ENCODE measurements at regions not wholly inside any gene's neighbourhood (a gene's known extent, or its start where the extent isn't known, plus 50 kb on each side); places are given as distances from the start of the nearest gene placed in this dataset.

DNA sequence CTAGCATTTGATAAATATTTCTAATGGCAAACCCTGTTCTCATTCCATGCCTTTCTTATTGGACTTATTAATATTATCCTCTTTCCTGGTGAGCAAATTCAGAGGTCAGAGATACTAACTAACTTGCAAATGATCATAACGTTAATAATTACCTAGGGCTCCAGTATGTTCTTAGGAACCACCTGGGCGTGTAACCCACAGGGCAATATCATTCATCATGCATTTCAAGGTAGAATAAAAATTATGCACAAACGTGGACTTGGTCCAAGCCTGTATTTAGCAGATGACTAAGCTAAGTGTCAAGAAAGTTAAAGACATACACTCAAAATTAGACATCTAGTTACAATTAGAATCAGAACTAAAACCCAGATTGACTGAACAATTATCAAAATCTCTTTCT, 850.1 kb downstream of the TRIML1 start:
- H4K20me1 ChIP-seq (ENCODE audit: insufficient read depth) = no peaks in the 10 kb centered on the region
- RAD21 ChIA-PET (ENCODE audit: low non-redundant PET in 1 of 2, low total read pairs in 2 of 2, uncharacterized antibody in 2 of 2, unreplicated experiment in 2 of 2) = no interaction called here
- no peaks in the 10 kb centered on the region for H3K36me3 ChIP-seq (ENCODE audit: control insufficient read depth in 1 of 2, insufficient read depth in 2 of 2, low read length in 2 of 2)
- no TSS peak for BruUV-seq (replicated peaks)
- CTCF ChIA-PET = no interaction called here
- TF ChIP-seq, protein P1, sequence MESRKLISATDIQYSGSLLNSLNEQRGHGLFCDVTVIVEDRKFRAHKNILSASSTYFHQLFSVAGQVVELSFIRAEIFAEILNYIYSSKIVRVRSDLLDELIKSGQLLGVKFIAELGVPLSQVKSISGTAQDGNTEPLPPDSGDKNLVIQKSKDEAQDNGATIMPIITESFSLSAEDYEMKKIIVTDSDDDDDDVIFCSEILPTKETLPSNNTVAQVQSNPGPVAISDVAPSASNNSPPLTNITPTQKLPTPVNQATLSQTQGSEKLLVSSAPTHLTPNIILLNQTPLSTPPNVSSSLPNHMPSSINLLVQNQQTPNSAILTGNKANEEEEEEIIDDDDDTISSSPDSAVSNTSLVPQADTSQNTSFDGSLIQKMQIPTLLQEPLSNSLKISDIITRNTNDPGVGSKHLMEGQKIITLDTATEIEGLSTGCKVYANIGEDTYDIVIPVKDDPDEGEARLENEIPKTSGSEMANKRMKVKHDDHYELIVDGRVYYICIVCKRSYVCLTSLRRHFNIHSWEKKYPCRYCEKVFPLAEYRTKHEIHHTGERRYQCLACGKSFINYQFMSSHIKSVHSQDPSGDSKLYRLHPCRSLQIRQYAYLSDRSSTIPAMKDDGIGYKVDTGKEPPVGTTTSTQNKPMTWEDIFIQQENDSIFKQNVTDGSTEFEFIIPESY (IDR thresholded peaks at IDR 0.05; ENCODE audit: extremely low read depth, insufficient replicate concordance, low read length) = no peak
- TF ChIP-seq, protein P2, sequence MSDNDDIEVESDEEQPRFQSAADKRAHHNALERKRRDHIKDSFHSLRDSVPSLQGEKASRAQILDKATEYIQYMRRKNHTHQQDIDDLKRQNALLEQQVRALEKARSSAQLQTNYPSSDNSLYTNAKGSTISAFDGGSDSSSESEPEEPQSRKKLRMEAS (IDR thresholded peaks at IDR 0.05) = no peak
- no peak for TF ChIP-seq POLR2A (IDR thresholded peaks at IDR 0.05; ENCODE audit: borderline replicate concordance, extremely low read depth, insufficient read depth, insufficient read length)
- no peak for TF ChIP-seq POLR2AphosphoS5 (IDR thresholded peaks at IDR 0.05; ENCODE audit: low read depth, low read length)
- TF ChIP-seq ZFX (IDR thresholded peaks at IDR 0.05) = no peak
- TF ChIP-seq CBX3 (IDR thresholded peaks at IDR 0.05; ENCODE audit: low read depth) = no peak
- TF ChIP-seq EZH2 (IDR thresholded peaks at IDR 0.05) = no peak
- H2AFZ ChIP-seq (ENCODE audit: low read depth, low read length, poor library complexity, severe bottlenecking) = no peak overlapping the region
- H3K27me3 ChIP-seq (ENCODE audit: insufficient read depth, low read length) = no peaks in the 10 kb centered on the region
- H3K79me2 ChIP-seq (ENCODE audit: insufficient read depth, low read length) = no peaks in the 10 kb centered on the region
- no peaks in the 10 kb centered on the region for H3K9me3 ChIP-seq (ENCODE audit: control insufficient read depth in 1 of 2, insufficient read depth in 1 of 2, low read depth in 1 of 2, low read length in 2 of 2)
- intact Hi-C loops (cut with micrococcal nuclease) = no loop called here
- ATAC-seq (no peak), DNase-seq (ENCODE audit: low read depth, low spot score) (no peak)
- H3K4me3 ChIP-seq (replicated peaks in 1 of 2; ENCODE audit: low read depth in 1 of 2, low read length in 2 of 2) = no peak overlapping the region
- H3K27ac ChIP-seq (ENCODE audit: low read depth, low read length) = no peak overlapping the region
- H3K9ac ChIP-seq (ENCODE audit: low read length) = no peak overlapping the region
- H3K4me1 ChIP-seq (ENCODE audit: control insufficient read depth in 1 of 2, insufficient read depth in 2 of 2, low read length in 2 of 2) = no peaks in the 10 kb centered on the region
- no peaks in the 10 kb centered on the region for H3K9me2 ChIP-seq (ENCODE audit: insufficient read depth)
- peak overlapping the region; percentile 21; the same call in 1 of the 2 replicates for H3K4me2 ChIP-seq (ENCODE audit: low read length)
- POLR2A ChIA-PET = no interaction called here

DNA sequence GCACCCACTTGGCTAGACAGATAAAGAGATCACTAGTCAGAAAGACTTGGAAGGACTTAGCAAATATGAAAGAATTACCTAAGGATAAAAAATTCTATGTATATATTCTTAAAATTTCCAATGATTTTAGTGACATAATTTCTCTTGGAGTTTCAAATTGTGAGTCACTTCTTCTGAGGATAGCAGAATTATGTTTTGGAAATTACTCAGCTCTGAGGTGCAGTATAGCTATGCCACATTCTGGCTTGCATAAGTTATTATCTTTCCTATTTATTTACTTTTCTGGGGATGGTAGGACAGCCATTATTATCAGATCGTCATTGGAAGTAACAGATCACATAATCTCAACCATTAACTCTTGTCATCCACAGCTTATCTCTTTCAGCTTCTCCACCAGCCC, 853.5 kb downstream of the TRIML1 start:
- no peak overlapping the region for H3K27ac ChIP-seq (ENCODE audit: low read depth, low read length)
- no peaks in the 10 kb centered on the region for H3K9me2 ChIP-seq (ENCODE audit: insufficient read depth)
- H3K4me1 ChIP-seq (ENCODE audit: control insufficient read depth in 1 of 2, insufficient read depth in 2 of 2, low read length in 2 of 2) = no peaks in the 10 kb centered on the region
- H2AFZ ChIP-seq (ENCODE audit: low read depth, low read length, poor library complexity, severe bottlenecking) = no peak overlapping the region
- no TSS peak for BruUV-seq (replicated peaks)
- POLR2A ChIA-PET = no interaction called here
- H3K9me3 ChIP-seq (ENCODE audit: control insufficient read depth in 1 of 2, insufficient read depth in 1 of 2, low read depth in 1 of 2, low read length in 2 of 2) = no peaks in the 10 kb centered on the region
- H3K4me3 ChIP-seq (replicated peaks in 1 of 2; ENCODE audit: low read depth in 1 of 2, low read length in 2 of 2) = no peak overlapping the region
- H3K36me3 ChIP-seq (ENCODE audit: control insufficient read depth in 1 of 2, insufficient read depth in 2 of 2, low read length in 2 of 2) = no peaks in the 10 kb centered on the region
- CTCF ChIA-PET = no interaction called here
- no peaks in the 10 kb centered on the region for H3K79me2 ChIP-seq (ENCODE audit: insufficient read depth, low read length)
- no peak overlapping the region for H3K4me2 ChIP-seq (ENCODE audit: low read length)
- RAD21 ChIA-PET (ENCODE audit: low non-redundant PET in 1 of 2, low total read pairs in 2 of 2, uncharacterized antibody in 2 of 2, unreplicated experiment in 2 of 2) = no interaction called here
- no peaks in the 10 kb centered on the region for H4K20me1 ChIP-seq (ENCODE audit: insufficient read depth)
- no peaks in the 10 kb centered on the region for H3K27me3 ChIP-seq (ENCODE audit: insufficient read depth, low read length)
- DNase-seq (ENCODE audit: low read depth, low spot score) (no peak), ATAC-seq (no peak)
- intact Hi-C loops (cut with micrococcal nuclease) = no loop called here
- TF ChIP-seq, protein P2 (IDR thresholded peaks at IDR 0.05) = no peak
- TF ChIP-seq SIN3A (IDR thresholded peaks at IDR 0.05; ENCODE audit: low read depth) = no peak
- no peak for TF ChIP-seq ELF1 (IDR thresholded peaks at IDR 0.05; ENCODE audit: borderline replicate concordance, low read depth)
- TF ChIP-seq, protein P1 (IDR thresholded peaks at IDR 0.05; ENCODE audit: extremely low read depth, insufficient replicate concordance, low read length) = no peak
- H3K9ac ChIP-seq (ENCODE audit: low read length) = no peak overlapping the region
